DMS 273 (cell line): ENCODE measurements at regions not wholly inside any gene's neighbourhood (a gene's known extent, or its start where the extent isn't known, plus 50 kb on each side); places are given as distances from the start of the nearest gene placed in this dataset.

ENCODE experiments used
- DNase-seq: peaks from one replicate; lab custom pipeline; 2025; ENCODE audit not compliant: unreplicated experiment; lab: John Stamatoyannopoulos, UW

DNA sequence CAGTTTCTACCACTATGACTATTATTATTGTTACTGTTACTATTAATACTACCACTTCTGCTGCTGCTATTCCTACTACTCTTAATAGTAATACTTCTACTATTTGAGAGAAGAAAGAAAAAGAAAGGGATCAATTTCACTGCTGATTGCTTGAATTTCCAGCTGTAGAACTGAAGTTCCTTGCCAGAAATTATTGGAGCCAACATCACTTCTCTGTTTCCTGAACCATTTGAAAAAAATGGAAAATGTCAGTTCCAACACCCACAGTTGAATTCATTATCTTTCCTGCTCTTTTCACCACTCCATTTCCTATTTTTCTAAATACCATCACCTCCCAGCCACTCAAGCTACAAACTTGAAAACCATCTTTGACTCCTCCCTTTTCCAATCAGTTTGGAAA, 54.1 kb upstream of the PIK3C2G start:
- DNase-seq = no peak

DNA sequence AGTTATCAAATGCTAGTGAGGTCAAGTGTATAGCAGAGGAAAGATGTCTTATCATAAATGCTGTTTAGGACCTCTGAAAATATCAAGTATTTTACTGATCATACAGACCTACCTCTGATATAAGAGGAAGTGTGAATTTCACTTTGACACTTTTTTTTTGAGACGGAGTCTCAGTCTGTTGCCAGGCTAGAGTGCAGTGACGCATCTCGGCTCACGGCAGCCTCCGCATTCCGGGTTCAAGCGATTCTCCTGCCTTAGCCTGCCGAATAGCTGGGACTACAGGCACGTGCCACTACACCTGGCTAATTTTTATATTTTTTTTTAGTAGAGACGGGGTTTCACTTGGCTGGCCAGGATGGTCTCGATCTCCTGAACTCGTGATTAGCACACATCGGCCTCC, 55.1 kb upstream of the PIK3C2G start:
- no peak for DNase-seq

DNA sequence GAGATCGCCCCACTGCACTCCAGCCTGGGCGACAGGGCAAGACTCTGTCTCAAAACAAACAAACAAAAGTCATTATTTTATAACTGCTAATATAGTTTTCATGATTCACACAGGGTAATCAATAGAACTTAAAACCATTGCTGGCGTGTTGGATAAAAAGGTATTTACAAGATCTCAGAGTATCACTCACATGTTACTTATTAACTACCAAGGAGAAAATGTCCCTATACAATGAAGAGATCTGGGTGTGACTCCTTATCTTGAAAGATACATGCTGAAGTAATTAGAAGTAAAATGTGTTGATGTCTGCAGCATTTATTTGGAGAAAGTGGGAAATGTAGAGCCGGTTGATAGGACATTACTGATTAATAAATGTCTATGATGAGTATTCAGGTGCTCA, 57.3 kb upstream of the PIK3C2G start:
- DNase-seq = no peak

DNA sequence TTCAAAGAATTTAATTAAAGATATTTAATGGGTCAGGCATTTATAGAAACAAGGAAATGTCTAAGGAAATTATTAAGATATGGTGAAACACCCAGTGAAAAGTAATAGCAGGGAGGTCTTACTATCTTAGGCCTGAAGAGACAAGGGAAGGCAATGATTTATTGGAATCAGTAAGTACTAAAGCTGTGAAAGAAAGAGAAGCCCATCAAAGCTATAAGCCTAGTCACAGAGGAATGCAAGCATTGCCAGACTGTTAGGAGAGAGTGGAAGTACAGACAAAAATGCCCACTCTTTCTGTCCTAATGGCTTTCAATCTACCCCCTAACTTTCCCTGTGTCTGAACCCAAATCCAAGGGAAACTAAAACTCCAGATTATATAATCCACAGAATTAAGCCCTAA, 69.2 kb upstream of the PIK3C2G start:
- no peak for DNase-seq

DNA sequence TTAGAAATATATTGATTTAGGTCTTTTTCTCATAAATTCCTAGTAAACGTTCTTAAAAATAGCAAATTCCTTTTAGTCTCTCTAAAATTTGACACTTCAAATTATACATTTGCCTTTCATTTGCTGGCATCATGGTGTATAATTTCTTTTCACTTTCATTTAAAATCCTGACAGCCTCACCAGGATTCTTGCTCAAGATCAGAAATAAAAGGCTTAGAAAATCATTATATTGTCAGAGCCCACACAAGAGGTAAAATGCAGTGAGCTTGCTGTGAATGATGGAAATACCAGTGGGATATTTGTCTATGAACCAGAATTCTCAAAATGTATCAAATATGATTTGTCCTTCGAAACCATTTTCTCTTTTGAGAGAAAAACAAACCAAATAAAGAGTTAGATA, 78.2 kb upstream of the PIK3C2G start:
- no peak for DNase-seq

DNA sequence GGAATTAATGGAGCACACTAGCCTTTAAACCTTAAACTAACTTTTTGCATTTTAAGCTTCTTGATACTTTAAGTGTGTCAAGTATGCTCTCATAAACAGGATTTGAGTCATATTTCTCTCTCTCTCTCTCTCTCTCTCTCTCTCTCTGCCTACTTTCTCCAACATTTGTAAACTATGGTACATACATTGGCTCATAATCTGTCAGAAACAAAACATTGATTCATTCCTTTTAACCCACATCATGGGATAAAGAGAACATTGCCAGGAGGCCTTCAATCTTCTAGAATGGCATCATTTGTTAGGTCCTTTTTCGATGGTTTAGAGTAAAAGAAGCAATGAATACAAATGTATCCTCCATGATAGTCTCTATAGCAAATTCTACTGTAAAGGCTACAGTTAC, 81.6 kb upstream of the RERGL start:
- no peak for DNase-seq

DNA sequence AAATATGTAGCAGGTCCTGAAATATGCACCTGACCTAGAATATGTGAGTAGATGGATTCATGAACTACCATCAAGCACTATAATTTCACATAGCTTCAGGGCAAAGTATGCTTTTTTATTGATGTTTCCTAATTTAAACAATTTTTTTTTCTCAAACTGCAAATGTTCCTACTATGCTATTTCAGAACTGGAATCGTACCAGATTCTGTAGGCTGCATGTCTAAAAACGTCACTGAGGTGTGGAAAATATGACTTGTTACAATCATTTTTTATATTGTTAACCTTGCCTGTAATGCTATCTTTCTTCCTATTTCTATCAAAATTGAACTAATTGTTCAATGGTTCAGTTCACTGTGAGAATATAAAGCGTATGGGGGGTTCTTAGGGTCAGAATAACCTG, 78.0 kb upstream of the RERGL start:
- DNase-seq = no peak

DNA sequence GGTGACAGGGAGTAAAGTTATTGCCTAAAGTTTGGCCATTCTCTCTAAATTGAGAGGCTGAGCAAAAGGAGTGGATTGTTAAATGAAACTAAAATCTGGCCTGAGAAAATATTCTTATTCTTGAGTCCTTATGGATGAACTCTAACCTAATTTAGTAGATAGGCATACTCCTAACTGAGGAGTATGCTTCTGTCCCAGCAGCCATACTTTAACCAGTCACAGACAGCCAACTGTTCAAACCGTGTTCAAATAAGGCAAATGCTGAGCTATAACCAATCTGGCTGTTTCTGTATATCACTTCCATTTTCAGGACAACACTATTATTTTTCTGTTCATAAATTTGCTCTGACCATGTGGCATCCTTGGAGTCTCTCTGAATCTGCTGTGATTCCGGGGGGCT, 75.9 kb upstream of the RERGL start:
- no peak for DNase-seq

DNA sequence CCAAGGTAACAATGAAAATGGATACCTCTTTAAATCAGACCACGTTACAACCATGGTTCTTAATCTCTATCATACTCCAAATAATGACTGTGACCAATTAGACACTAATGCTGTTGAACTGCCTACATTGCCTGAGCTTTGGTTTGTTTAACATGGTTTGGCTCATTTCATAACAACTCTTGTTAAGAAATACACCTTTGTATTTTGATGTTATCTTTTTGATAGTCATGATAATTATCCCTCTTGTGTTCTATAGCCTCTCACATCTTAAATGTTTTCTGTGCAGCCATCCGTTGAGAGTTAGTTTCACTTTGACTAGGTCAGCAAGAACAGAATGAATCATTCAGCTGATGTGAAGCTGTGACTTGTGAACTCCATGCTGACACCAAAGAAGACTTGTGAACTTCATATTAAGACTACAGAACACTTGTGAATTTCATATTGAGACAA, 75.5 kb upstream of the RERGL start:
- peak; percentile 5 for DNase-seq

DNA sequence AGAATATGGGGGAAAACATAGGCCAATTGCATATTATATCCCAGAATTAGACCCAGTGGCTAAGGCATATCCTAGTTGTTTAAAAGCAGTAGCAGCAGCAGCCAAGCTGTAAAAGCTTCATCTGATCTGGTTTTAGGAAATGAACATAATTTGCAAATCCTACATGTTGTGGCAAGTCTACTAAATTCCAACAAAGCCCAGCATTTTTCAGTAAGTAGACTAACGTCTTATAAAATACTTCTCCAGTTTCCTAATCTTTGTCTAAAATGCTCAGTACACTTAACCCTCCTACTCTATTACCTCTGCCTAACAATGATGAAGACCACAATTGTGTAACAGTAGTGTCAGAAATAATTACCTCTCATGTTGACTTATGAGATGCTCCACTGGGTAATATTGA, 70.9 kb upstream of the RERGL start:
- no peak for DNase-seq

DNA sequence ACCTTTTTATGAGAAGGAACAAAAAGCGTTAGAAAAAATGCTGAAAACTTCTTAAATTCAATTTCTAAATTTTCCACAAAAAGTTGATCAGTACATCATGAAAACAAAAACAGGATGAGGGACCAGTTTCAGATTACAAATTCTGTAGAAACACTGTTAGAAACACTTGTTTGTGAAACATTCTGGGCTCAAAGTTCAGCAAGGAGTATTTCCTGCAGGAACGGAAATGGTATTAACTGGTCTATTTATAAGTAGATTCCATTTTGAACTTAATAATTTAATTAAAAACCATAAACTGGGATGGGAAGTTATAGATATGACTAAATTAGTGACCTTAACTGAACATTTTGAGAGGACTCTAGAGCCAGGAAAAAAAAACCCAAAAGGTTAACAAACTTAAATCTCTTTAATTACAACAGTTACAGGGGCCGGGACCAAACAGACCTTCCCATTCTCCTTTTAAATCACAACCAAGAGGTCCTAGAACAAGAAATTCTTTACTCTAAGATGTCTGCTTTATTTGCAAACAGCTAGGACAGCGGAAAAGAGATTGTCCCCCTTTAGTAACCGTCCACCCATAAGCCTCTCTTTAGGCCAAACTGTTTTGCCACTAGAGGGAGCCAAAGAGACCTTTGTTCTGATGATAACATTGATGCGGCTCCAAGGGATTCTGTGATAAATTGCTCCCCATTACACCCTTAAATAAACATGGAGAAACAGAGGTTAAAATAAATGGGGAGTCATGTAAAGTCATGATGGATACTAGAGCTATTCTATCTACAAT, 69.0 kb upstream of the RERGL start:
- DNase-seq = peak; percentile 73

DNA sequence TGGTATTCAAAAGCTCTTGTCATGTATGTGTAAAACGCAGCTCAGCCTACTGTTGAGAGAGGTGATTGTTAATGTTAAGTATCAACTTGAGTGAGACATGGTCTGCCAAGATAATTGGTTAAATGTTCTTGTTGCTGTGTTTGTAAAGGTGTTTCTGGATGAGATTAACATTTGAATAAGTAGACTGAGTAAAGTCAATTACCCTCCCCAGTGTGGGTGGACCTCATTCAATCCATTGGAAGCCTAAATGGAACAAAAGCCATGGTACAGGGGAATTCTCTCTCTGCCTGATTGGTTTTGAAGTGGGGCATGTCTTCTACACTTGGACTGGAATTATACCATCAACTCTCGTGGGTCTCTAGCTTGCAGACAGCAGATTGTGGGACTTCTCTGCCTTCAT, 63.8 kb upstream of the RERGL start:
- no peak for DNase-seq

DNA sequence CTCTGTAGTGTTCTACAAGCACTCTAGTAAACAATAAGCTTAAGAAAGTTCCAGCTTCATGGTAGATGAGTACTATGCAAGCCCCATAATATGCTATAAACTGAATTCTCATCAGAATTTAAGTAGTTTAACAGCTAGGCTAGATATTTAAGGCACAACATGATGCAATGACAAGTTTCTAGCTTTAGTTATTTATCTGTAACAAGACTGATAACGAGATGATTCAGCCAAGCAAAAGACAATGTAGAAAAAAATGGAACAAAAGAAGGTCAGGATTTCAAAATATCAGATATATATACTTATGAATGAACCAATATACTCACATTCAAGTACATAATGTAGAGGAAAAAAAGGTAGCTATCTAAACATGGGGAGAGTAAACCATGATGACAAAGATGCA, 61.0 kb upstream of the RERGL start:
- no peak for DNase-seq

DNA sequence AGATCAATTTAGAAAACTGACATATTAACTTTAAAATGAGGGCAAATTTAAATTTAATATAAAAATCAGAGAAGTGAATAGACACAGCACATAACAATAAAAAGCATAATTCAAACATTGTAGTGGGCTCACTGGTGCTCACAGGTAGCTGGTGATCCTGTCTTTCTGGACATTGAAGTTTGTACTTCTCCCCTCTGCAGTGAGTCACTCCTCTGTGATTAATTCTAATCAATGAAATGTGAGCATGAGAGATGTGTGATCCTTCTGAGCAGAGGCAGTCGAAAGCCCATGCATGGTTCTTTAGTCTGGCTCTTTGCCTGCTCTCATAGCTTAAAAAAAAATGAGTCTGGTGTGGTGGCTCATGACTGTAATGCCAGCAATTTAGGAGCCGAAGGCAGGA, 59.0 kb upstream of the RERGL start:
- no peak for DNase-seq

DNA sequence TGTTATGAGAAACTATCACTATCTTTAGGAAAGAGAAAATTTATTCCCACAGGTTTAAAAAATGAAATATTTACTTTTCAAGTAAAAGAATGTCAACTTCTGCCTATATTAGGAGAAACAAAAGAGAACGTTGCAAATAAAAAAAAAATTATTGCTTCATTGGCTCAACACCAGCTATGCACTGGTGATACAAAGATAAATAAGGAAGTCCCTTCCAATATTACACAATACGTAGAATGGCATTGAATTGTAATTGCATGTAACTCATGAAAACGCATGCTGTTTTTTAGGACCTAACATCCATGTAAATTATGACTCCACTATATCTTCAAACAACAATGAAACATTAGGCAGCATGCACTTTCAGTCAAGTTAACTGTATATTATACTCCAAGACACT, 56.4 kb upstream of the RERGL start:
- DNase-seq = no peak

DNA sequence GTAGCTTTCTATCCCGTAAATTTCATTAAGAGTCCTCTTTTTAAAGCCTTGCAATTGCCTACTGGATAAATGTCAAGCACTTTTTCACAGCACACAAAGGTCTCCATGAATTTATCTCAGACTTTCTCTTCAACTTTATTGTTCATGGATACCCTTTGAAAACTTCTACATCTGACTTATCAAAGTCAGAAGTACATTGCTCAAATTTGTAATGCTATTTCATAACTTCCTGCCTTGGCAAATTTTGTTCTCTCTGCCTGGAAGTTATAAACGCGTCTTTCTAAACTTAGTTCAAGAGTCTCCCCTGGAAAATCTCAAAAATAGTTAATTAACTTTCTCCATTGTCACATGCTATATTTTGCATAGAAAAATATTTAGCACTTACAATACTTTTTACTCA, 55.9 kb upstream of the RERGL start:
- DNase-seq = no peak

DNA sequence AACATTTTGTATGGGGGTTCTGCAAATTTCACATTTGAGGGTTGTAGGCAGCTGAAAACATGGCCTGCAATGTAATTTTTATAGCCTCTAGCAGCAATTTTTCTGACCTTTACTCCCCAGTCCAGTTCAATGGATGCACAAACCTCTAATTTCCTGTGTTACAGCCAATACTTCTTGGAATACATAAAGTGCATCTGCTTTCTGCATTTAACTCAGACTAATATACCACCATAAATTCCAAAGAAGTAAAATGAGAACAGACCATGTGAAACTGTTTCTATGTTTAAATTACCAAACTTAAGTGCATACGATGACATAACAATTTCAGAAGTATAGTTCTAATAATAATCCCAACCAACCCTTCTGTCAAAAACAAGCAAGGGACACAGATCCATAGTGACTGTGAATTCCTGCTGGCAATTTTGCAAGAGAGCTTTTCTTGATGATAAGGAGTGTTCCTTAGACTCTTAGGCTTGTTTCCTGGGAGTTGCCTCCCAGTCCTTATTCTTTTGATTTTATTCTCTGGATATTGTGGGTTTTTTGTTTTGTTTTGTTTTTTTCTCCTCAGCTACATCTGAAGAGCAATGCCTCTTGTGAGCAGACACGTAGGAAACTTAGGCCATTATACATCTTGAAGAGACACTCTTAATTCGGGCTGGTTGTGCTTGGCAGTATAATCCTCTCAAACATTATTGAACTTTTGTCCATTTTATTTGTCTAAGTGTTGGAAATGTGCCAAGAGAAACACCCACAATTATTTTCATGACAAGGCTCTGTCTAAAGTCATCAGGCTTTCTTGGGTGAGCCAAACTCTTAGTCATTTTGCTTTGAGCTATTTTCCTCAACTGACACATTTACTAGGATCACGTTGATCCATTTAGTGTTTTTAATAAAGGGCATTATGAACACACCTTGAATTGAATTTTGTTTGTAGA, 51.3 kb upstream of the RERGL start:
- no peak for DNase-seq

DNA sequence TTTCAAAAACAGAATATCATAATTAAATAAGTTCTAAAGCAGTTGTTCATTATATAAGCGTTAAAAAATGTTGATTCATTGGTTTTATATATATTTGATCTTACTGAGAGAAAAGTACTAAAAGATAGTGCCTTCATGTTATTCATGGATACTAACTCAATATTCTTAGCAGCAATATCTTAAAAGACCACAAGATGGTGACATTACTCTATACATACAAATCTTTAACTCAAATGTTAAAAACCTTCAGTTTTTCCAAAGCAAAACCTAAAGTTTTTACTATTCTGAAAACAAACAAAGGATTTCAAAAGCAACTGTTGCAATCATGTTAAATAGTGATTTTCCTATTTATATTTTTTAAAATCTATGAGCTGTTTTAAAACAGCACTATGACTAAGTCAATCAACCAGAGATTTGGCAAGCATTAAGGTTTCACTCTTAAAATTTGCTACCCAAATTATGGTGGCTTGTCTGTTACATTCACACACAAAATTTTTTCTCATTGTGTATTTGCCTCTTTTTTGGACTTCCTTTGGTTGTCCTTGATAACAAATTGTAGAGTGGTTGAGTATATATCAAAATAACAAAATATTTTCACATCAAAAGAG, 50.1 kb upstream of the RERGL start:
- peak; percentile 32 for DNase-seq
